GM21529 (cell line): ENCODE measurements at regions not wholly inside any gene's neighbourhood (a gene's known extent, or its start where the extent isn't known, plus 50 kb on each side); places are given as distances from the start of the nearest gene placed in this dataset.

Experiments
- ATAC-seq: cut with Tn5 transposase; IDR thresholded peaks from one replicate; pipeline ENCODE4 v1.9.1; 2021; ENCODE audit not compliant: unreplicated experiment

DNA sequence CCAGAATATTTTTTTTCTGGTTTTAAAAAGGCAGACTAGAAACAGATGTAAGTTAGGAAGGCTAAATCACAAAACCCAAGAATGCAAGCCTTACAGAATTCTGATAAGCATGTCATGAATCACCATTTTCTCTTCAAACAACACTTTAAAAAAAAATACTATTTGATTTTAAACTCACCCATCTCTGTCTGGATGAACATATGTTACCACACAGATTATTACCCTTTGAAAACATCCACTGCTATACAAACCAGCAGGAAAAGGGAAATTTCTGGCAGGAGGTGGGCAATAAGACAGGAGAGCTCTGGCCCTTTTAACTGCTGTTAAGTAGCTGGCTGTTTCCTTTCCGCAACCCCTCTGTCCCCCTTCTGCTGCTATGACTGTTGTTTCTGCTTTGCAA lies 317.7 kb upstream of the NOCT start:
- no peak for ATAC-seq

GRCh38 chr4:138696771-138697170 lies 318.8 kb upstream of the NOCT start:
- ATAC-seq = no peak

GRCh38 chr4:138696058-138696457 lies 319.5 kb upstream of the NOCT start:
- no peak for ATAC-seq

GRCh38 chr4:138693526-138693925 lies 322.1 kb upstream of the NOCT start:
- ATAC-seq = no peak

DNA sequence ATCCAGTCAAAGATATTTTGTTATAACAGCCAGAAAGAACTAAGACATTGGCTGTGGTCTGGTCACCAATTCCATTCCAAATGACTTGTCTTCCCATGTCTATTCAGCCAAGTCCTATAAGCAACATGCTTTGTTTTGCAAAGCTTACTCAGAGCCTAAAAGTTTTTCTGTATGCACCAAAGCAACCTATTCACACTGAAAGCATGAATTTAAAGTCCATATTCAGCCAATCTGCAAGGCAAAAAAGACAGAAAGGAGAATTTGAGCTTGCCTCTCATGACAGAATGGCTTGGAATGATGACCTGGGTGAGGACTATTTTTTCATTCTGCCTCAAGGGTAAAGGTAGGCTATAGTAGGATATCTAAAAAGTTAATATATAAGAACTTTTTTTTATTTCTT lies 323.2 kb upstream of the NOCT start:
- ATAC-seq = no peak

GRCh38 chr4:138689593-138689992 lies 326.0 kb upstream of the NOCT start:
- ATAC-seq = no peak

- ATAC-seq = no peak
Observed at GRCh38 chr4:138689187-138689586, 326.4 kb upstream of the NOCT start.

GRCh38 chr4:138688408-138689085 lies 327.0 kb upstream of the NOCT start:
- ATAC-seq = no peak

DNA sequence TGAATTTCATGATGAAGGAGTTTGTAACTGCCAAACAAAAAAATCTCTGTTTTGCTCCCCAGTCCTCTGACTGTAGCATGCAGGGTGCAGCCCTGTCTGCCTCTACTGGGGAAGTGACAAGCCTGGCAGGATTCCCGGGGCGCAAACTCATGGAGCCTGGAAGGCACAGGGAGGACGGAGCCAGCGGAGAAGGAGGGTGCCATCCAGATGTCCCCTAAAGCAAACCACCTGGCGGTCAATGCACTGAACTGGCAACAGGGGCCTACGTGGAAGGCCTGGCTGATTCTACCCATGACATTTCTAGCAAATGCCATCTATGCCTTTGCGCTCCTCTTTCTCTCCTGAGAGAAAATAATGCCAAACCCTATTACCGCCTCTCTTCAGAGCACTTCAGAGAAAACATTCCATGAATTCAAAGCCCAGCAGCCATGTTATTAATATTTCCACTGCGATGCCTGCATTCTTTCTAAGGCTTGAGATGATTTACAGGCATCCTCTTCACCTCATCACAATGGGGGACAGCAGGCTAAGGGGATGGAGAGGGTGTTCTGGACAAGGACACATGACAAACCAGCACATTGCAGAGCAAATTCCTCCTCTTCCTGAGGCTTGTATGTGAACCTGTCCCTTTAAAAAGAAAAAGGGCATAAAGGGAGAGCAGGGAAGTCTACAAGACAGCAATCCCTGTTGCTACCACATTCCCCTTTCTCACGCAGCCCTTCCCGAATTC lies 329.3 kb upstream of the NOCT start:
- no peak for ATAC-seq

- no peak for ATAC-seq
Observed at GRCh38 chr4:138685316-138685715, 330.3 kb upstream of the NOCT start.

GRCh38 chr4:138680989-138681604 lies 334.5 kb upstream of the NOCT start:
- ATAC-seq = peak; percentile 87

GRCh38 chr4:138680256-138680655 lies 335.3 kb upstream of the NOCT start:
- ATAC-seq = no peak

- ATAC-seq = no peak
Observed at GRCh38 chr4:138678985-138679746, 336.4 kb upstream of the NOCT start.

- ATAC-seq = no peak
Observed at GRCh38 chr4:138677748-138678147, 337.8 kb upstream of the NOCT start.

GRCh38 chr4:138677212-138677611 lies 338.4 kb upstream of the NOCT start:
- ATAC-seq = no peak

- ATAC-seq = no peak
Observed at GRCh38 chr4:138675685-138676084, 339.9 kb upstream of the NOCT start.

- no peak for ATAC-seq
Observed at GRCh38 chr4:138674209-138674608, 341.4 kb upstream of the NOCT start.

- no peak for ATAC-seq
Observed at GRCh38 chr4:138673053-138673452, 342.5 kb upstream of the NOCT start.

GRCh38 chr4:138672393-138672976 lies 343.1 kb upstream of the NOCT start:
- ATAC-seq = peak; percentile 78

- no peak for ATAC-seq
Observed at GRCh38 chr4:138671606-138672084, 343.9 kb upstream of the NOCT start.

GRCh38 chr4:138671106-138671505 lies 344.5 kb upstream of the NOCT start:
- ATAC-seq = no peak
